ENCODE measurements at regions not wholly inside any gene's neighbourhood (a gene's known extent, or its start where the extent isn't known, plus 50 kb on each side); places are given as distances from the start of the nearest gene placed in this dataset.

GRCh38 chr6:54058236-54058635 is 53.0 kb upstream of the MLIP start:
- H3K9me3 ChIP-seq: no peaks in the 10 kb centered on the region
- TF ChIP-seq POLR2A (IDR thresholded peaks at IDR 0.05): no peak
- H3K4me3 ChIP-seq: no peak overlapping the region
- no peaks in the 10 kb centered on the region for H3K27me3 ChIP-seq
- peaks cover 0 to 25% (median 2%) of the 10 kb centered on the region in 4 donors for H3K4me1 ChIP-seq
- no peaks in the 10 kb centered on the region for H3K36me3 ChIP-seq
- peak; percentile 12 to 54 (median 22) for ATAC-seq
- H3K27ac ChIP-seq: peak overlapping the region in 2 of 3 donors; percentile 2 to 54
- intact Hi-C loops (cut with DNase I): no loop called here
- no peak for DNase-seq

GRCh38 chr6:54059683-54060082 is 51.6 kb upstream of the MLIP start:
- Histone ChIP-seq H3K4me1 (peaks cover 0 to 25% (median 2%) of the 10 kb centered on the region in 4 donors), H3K27ac (peak overlapping the region in 1 of 3 donors; percentile 29), H3K9me3 (no peaks in the 10 kb centered on the region), H3K27me3 (no peaks in the 10 kb centered on the region), H3K4me3 (no peak overlapping the region), H3K36me3 (no peaks in the 10 kb centered on the region)
- DNase-seq: no peak
- WGBS (ENCODE audit: insufficient coverage, low coverage, low lambda C conversion rate, missing lambda C conversion rate): 28% methylated on average over 2 of the region's 2 CpGs
- no peak for TF ChIP-seq POLR2A (IDR thresholded peaks at IDR 0.05)
- TF ChIP-seq, protein P1, sequence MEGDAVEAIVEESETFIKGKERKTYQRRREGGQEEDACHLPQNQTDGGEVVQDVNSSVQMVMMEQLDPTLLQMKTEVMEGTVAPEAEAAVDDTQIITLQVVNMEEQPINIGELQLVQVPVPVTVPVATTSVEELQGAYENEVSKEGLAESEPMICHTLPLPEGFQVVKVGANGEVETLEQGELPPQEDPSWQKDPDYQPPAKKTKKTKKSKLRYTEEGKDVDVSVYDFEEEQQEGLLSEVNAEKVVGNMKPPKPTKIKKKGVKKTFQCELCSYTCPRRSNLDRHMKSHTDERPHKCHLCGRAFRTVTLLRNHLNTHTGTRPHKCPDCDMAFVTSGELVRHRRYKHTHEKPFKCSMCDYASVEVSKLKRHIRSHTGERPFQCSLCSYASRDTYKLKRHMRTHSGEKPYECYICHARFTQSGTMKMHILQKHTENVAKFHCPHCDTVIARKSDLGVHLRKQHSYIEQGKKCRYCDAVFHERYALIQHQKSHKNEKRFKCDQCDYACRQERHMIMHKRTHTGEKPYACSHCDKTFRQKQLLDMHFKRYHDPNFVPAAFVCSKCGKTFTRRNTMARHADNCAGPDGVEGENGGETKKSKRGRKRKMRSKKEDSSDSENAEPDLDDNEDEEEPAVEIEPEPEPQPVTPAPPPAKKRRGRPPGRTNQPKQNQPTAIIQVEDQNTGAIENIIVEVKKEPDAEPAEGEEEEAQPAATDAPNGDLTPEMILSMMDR (IDR thresholded peaks at IDR 0.05): no peak
- intact Hi-C loops (cut with DNase I): no loop called here
- ATAC-seq: no peak

- intact Hi-C loops (cut with DNase I): no loop called here
- Histone ChIP-seq H3K4me3 (no peak overlapping the region), H3K27ac (no peak overlapping the region), H3K27me3 (no peaks in the 10 kb centered on the region), H3K9me3 (no peaks in the 10 kb centered on the region), H3K4me1 (peaks cover 0 to 25% (median 2%) of the 10 kb centered on the region in 4 donors), H3K36me3 (no peaks in the 10 kb centered on the region)
- no peak for TF ChIP-seq POLR2A (IDR thresholded peaks at IDR 0.05)
- TF ChIP-seq, protein P1 (IDR thresholded peaks at IDR 0.05): no peak
- ATAC-seq: no peak
- DNase-seq: no peak
- 55% methylated on average over 2 of the region's 2 CpGs for WGBS (ENCODE audit: insufficient coverage, low coverage, low lambda C conversion rate, missing lambda C conversion rate)
Observed at GRCh38 chr6:54060286-54060685, 51.0 kb upstream of the MLIP start.

Small RNA genes lying in the stretch of these regions (small RNA-seq; reads per million reads assigned to genes)
- gene ERHP2: 0 reads per million in 2 experiments

All from right lobe of liver (tissue), 6 donors.